GM04503 (cell line): ENCODE measurements at regions not wholly inside any gene's neighbourhood (a gene's known extent, or its start where the extent isn't known, plus 50 kb on each side); places are given as distances from the start of the nearest gene placed in this dataset.
"Not testable (repeated sequence)": the region's sequence is repeated elsewhere in the genome, so short reads cannot be mapped to it uniquely, and the experiment has no call there.

Experiments
- DNase-seq: peaks from one replicate; pipeline ENCODE4 v3.0.0-alpha.2; 2012; ENCODE audit warnings: low read depth

DNA sequence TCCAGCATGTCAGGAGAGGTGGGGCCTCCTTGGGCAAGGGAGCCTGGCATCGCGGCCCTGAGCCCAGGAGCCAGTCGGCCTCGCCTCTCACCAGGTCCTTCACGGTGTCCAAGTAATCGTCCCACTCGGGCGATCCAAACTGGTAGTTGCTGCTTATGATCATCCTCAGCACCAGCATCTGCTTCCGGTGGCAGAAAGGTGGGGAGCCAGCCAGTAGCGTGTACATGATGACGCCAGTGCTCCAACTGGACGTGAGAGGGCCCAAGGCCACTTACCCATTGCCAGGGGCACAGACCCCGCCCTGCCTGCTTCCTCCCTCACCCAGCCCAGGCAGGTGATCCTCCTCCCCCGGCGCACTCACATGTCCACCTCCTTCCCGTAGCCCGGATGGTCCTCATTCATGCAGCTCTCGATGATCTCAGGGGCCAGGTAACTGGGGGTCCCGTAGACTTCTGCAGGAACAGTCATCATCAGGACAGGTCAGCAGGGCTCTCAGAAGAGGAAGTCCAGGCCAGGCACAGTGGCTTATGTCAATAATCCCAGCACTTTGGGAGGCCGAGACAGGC lies 214.7 kb downstream of the OR4C45 start:
- no peak for DNase-seq

GRCh38 chr11:50267851-50268250 lies 235.2 kb downstream of the OR4C45 start:
- DNase-seq: no peak

- no peak for DNase-seq
Observed at GRCh38 chr11:50275133-50275532, 242.5 kb downstream of the OR4C45 start.

DNA sequence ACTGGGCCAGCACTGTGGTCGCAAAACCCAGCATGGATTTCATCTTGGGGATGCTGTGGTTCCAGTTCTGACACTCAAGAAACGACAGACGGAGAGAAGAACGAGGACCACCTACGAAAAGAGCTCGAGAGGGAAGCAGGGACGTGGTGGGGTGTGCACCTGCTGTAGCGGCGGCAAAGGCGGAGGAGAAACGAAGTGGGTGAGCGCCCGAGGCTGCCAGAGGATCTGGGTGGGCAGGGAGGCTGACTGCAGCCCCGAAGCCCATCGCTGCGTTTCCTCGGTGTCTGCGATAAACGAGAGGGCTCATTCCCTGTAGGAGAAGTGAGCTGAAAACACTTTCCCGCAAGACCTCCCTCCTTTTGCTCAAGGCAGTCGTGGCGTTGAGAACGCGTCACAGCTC lies 246.1 kb downstream of the OR4C45 start:
- DNase-seq: no peak

DNA sequence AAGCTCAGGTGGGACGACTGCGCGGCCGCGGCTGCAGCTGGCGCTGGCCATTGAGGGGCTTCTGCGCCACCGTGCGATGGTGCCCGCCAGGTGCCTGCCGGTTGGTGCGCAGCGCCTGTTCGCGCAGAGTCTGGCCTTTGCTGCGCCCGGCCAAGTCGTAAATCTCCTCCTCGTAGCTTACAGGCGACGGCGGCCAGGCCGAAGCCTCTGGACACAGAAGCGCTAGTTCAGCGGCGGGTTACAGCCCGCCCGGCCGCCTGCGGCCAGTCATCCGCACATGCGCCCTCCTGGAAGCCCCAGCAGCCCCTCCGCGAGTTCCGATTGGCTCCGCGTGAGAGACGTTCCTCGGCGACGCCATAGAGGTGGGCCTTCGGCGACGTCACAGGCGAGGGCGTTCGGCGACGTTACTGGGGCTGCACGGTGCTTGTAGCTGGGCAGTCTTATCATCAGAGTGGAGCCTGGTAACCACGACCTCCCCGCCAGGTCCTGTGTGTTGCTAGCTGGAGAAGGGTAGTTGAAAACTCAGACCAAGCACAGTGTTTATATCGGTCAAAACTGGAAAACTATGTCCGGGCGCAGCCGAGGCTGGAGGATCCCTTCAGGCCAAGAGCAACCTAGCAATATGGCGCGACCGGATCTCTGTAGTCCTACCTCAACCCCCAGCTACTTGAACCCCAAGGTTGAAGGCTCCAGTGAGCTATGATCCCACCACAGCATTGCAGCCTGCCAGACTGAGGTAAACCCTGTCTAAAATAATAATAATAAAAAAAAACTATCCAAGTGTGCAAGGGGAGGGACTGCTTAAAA lies 265.7 kb downstream of the OR4C45 start:
- no peak for DNase-seq

- DNase-seq: not testable (repeated sequence)
Observed at GRCh38 chr11:50330723-50331122, 298.0 kb downstream of the OR4C45 start.

GRCh38 chr11:50333861-50334260 lies 301.2 kb downstream of the OR4C45 start:
- DNase-seq: no peak

DNA sequence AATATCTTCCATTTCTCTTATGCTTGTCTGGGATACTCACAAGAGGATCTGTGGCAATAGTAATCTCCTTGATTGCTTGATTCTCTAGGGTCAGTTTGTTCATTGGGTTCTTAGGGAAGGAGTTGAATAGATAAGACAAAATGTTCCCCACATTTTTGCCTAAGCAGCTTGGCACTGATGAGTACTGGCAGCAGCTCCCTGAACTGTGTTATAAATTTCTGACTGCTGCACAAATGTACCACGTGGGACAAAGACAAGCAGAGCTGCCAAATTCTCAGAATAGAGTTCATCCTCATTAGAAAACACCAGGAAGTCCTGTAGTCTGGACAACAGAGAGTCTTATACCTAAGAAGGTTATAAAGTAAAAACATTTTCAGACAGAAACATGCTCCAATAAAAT lies 304.8 kb downstream of the OR4C45 start:
- DNase-seq: not testable (repeated sequence)

DNA sequence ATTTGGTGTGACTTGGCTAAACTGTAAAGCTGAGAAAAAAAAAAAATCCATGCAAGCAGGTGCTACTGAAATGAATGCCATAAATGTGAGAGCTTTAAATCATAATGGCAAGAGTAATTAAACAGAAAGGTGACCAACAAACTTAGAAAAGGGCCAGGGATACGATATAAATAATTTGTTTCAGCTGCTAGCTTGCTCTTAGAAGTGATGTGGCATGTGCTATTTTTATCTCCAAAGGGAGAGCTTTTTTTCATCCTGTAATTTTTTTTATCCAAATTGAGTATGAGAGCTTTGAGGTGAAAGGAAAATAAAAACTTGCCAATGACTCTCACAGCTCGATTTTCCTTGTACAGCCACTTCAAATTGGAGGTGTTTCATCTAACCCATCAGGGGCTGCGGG lies 315.3 kb downstream of the OR4C45 start:
- not testable (repeated sequence) for DNase-seq

- DNase-seq: no peak
Observed at GRCh38 chr11:50379484-50379883, 346.8 kb downstream of the OR4C45 start.

DNA sequence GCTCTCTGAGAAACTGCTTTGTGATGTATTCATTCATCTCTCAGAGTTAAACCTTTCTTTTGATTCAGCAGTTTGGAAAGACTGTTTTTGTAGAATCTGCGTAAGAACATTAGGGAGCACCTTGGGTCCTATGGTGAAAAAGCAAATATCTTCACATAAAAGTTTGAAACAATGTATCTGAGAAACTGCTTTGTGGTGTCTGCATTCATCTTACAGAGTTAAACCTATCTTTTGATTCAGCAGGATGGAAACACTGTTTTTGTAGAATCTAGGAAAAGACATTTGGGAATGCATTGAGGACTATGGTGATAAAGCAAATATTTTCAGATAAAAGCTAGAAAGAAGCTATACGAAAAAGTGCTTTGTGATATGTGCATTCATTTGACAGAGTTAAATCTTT lies 361.3 kb downstream of the OR4C45 start:
- DNase-seq: no peak

DNA sequence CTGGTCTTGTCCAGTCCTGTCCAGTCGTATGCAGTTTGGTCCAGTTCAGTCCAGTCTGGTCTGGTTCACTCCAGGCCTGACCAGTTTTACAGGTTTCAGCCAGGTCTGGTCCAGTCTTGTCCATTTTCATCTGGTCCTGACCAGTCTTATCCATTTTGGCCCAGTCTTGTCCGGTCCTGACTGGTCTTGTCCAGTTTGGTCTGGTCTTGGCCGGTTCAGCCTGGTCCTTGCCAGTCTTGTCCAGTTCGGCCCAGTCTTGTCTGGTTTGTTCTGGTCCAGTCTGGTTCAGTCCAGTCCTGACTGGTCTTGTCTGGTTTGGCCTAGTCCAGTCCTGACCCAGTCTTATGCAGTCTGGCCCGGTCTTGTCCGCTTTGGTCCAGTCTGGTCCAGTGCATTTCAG lies 380.2 kb downstream of the OR4C45 start:
- no peak for DNase-seq

DNA sequence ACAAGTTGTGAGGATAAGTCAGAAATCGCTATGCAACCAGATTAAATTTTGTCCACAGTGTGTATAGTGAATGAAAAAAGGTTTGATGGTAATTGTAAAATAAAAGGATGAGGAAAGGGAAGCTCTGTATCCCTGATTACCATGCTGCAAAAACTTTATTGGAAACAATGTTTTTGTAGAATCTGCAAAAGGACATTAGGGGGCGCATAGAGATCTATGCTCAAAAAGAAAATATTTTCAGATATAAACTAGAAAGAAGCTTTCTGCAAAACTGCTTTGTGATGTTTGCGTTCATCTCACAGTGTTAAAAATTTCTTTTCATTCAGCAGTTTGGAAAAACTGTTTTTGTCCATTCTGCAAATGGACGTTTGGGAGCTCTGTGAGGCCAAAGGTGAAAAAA lies 390.5 kb downstream of the OR4C45 start:
- DNase-seq: no peak
